SK-N-MC (cell line): ENCODE measurements at regions not wholly inside any gene's neighbourhood (a gene's known extent, or its start where the extent isn't known, plus 50 kb on each side); places are given as distances from the start of the nearest gene placed in this dataset.

Source experiments
- EZH2 ChIP-seq: fragments of 200-600 bp; sonication (generic); IDR thresholded peaks from one replicate; pipeline ENCODE4 v1.6.1; 2017; ENCODE audit warnings: antibody characterized with exemption
- POLR2AphosphoS5 ChIP-seq: IDR thresholded peaks from 2 replicates; pipeline ENCODE4 v1.6.1; 2012; ENCODE audit warnings: mild to moderate bottlenecking, low read depth, low read length, borderline replicate concordance

DNA sequence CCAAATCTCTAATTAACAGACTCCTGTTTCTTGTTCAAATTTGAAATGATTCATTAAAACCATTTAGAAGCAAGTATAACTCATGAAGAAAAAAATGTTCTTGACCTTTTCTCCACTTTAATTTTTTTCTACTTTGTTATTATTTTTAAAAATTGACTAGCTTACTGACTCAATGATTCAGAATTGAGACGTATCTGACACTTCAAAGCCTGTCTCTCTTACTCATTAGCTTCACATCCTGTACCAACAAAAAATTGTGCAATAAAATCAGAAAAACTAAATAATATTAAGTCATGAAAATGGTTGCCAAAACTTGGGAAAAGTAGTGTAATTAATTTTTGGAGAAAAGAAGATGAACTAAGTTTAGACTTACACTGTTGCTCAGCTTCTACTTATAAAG lies 331.2 kb downstream of the SLC16A7 start:
- TF ChIP-seq EZH2 (no peak), POLR2AphosphoS5 (no peak)
